Chondrocyte (in vitro differentiated cells): ENCODE measurements at regions not wholly inside any gene's neighbourhood (a gene's known extent, or its start where the extent isn't known, plus 50 kb on each side); places are given as distances from the start of the nearest gene placed in this dataset.

Experiments
- DNase-seq: peaks from one replicate; pipeline ENCODE4 v3.0.0; 2021; ENCODE audit warnings: mixed read lengths, low spot score
- H3K27ac Mint-ChIP-seq: one replicate; pipeline ENCODE4 v1.8.0; 2021; ENCODE audit warnings: mild to moderate bottlenecking, moderate library complexity, mixed read lengths; ENCODE audit not compliant: unreplicated experiment
- H3K27me3 Mint-ChIP-seq: 2 replicates; pipeline ENCODE4 v1.8.0; 2021; ENCODE audit warnings: low read depth, mixed read lengths
- H3K36me3 Mint-ChIP-seq: 2 replicates; pipeline ENCODE4 v1.8.0; 2021; ENCODE audit warnings: low read depth, mixed read lengths
- H3K4me1 Mint-ChIP-seq: 2 replicates; pipeline ENCODE4 v1.8.0; 2021; ENCODE audit warnings: low read depth, mild to moderate bottlenecking, mixed read lengths
- H3K4me3 Mint-ChIP-seq: one replicate; pipeline ENCODE4 v1.8.0; 2021; ENCODE audit warnings: mild to moderate bottlenecking, moderate library complexity, mixed read lengths; ENCODE audit not compliant: unreplicated experiment
- H3K9me3 Mint-ChIP-seq: 2 replicates; pipeline ENCODE4 v1.8.0; 2021; ENCODE audit warnings: low read depth, mixed read lengths
- TF ChIP-seq, protein P1 (sequence below): fragments of 200-600 bp; sonication (generic); IDR thresholded peaks from 2 replicates; pipeline ENCODE4 v1.5.0; 2021; ENCODE audit warnings: antibody characterized with exemption, mild to moderate bottlenecking, moderate library complexity

DNA sequence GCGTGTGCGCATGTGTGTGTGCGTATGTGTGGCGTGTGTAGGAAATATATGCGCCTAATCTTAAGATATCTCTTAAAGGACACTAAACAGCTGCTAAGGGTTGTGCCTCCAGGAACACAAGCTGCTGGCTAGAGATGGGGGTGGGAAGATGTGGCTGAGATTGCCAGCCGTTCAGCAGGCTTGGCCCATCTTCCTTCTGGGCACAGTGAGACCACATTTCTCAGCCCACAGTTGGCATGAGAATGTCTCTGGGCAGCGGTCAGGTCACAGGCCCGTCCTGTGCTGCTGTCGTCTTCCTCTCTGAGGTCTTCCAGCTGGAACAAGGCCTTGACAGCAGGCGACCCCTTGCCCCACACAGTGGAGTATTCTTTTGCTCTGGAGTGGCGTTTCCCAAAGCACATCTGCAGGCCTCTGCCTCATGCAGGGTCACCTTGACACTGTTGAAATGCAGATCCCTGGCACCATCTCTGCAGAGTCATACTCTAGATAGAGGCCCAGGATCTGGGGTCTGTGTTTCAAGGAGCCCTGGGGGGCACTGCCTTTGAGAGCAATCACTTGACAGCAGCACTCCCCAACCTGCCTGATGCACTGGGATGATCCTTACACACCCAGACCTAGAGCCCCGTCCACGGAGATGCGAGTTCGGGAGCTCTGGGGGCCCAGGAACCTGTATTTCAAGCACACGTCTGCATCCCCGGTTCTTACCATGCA, 335.5 kb upstream of the SFSWAP start:
- H3K27ac Mint-ChIP-seq: no peak overlapping the region
- no peaks in the 10 kb centered on the region for H3K9me3 Mint-ChIP-seq
- DNase-seq: no peak
- TF ChIP-seq, protein P1, sequence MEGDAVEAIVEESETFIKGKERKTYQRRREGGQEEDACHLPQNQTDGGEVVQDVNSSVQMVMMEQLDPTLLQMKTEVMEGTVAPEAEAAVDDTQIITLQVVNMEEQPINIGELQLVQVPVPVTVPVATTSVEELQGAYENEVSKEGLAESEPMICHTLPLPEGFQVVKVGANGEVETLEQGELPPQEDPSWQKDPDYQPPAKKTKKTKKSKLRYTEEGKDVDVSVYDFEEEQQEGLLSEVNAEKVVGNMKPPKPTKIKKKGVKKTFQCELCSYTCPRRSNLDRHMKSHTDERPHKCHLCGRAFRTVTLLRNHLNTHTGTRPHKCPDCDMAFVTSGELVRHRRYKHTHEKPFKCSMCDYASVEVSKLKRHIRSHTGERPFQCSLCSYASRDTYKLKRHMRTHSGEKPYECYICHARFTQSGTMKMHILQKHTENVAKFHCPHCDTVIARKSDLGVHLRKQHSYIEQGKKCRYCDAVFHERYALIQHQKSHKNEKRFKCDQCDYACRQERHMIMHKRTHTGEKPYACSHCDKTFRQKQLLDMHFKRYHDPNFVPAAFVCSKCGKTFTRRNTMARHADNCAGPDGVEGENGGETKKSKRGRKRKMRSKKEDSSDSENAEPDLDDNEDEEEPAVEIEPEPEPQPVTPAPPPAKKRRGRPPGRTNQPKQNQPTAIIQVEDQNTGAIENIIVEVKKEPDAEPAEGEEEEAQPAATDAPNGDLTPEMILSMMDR: no peak
- H3K4me1 Mint-ChIP-seq: no peaks in the 10 kb centered on the region
- no peaks in the 10 kb centered on the region for H3K36me3 Mint-ChIP-seq
- no peak overlapping the region for H3K4me3 Mint-ChIP-seq
- H3K27me3 Mint-ChIP-seq: peaks cover 10% of the 10 kb centered on the region

DNA sequence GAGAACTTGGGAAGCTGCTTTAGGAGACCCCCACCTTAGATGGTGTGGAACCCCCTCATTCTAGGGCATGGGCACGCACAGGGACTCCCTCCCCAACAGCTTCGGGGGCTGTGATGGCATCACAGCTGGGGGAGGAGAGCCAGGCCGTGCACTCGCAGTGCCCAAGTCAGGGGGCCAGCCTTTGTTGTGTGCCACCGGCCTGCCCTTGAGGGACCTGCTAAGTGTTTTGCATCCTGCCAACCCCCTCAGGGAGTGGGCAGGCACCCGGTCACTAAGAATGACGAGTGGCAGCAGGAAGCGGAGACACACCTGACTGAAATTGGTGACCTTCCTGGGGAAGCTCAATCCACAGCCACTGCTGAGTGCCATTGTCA, 334.9 kb upstream of the SFSWAP start:
- TF ChIP-seq, protein P1: no peak
- DNase-seq: peak; percentile 60
- H3K4me1 Mint-ChIP-seq: no peaks in the 10 kb centered on the region
- H3K4me3 Mint-ChIP-seq: no peak overlapping the region
- H3K27me3 Mint-ChIP-seq: peaks cover 15% of the 10 kb centered on the region
- H3K27ac Mint-ChIP-seq: no peak overlapping the region
- H3K36me3 Mint-ChIP-seq: no peaks in the 10 kb centered on the region
- no peaks in the 10 kb centered on the region for H3K9me3 Mint-ChIP-seq

DNA sequence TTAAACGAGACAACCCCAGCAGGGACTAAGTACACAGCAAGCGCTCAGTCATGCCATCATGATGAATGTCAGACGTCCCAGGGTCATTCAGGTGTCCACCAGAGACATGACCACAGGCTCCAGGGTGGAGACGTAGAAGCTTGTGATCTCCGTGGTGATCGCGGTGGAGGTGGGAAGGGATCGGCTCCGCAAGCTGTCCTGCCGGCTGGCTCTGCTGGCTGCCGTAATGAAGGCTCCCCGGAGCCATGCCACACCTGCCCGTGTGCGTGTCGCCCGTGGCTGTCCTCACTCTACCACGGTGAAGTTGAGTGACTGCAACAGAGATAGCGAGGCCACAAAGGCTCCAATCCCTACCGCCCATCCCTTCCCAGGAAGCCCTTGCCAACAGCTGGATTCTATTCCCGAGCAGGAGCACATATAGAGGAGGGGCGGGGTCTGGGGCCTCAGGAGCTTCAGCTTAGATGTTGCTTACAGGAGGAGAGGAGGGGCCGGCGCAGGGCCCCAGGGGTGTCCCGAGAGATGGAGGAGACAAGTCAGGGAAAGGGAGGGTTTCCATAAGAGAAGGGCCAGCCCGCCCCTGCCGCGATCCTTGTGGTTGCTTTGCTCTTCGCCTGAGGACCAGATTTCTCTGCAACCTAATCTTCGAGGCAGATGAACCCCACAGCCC, 332.6 kb upstream of the SFSWAP start:
- Mint-ChIP-seq H3K27me3 (peaks cover 19% of the 10 kb centered on the region), H3K9me3 (no peaks in the 10 kb centered on the region), H3K36me3 (no peaks in the 10 kb centered on the region), H3K4me3 (no peak overlapping the region), H3K4me1 (no peaks in the 10 kb centered on the region), H3K27ac (no peak overlapping the region)
- peak; percentile 83 for DNase-seq
- TF ChIP-seq, protein P1: no peak

DNA sequence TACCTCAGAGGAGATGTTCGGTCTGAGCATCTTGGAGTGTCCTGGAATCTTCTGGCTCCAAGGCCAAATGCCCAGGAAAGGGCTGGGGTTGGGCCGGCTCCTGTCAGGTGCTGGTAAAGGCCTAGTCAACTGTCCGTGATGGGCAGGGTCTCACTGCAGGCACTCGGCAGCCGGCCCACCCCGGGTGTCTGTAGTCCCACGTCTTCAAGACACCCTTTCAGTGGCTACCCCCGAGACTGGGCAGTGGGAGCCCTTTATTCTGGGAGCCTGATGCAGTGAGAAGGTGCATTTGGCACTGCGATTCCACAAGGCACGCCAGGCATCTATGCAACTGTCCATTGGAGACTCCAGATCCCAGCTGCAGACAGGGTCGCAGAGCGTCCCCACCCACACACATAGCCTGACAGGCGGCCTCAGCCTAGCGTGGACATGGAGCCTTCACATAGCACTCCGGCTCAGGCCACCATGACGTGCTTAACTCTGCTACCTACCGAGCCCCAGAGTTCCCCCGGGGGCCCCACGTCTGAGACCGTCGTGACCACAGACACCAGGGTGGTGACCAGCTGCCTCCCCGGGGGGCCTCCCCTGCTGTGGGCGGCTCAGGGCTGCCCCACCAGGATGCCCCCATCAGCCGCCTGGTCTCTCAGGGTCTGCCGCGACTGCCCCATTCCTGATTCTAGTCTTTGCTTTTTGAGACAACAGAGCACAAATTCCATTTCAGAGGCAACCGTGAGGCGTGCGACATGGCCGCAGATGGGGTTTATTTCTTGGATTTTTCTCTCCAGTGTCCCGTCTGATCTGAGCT, 331.8 kb upstream of the SFSWAP start:
- no peaks in the 10 kb centered on the region for H3K4me1 Mint-ChIP-seq
- H3K27ac Mint-ChIP-seq: no peak overlapping the region
- no peaks in the 10 kb centered on the region for H3K36me3 Mint-ChIP-seq
- TF ChIP-seq, protein P1: no peak
- DNase-seq: peak; percentile 85
- H3K27me3 Mint-ChIP-seq: peaks cover 26% of the 10 kb centered on the region
- H3K9me3 Mint-ChIP-seq: no peaks in the 10 kb centered on the region
- H3K4me3 Mint-ChIP-seq: no peak overlapping the region

DNA sequence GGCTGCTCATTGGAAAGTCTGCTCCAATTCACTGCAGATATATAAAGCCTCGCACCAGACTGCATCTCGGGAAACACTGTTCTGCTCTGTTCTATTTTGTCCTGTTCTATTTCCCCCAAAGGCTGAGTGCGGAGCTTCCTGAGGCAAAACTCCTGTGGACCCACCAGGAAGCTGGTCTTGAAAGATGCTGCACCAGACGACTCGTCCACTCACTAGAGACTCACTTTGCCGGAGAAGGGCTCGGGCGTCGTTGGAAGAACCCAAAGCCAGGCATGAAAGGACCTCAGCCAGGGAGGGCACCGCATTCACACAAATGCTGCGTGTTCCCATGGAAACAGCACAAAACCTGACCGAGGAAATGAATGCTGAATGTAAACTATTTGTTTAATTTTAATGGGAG, 331.2 kb upstream of the SFSWAP start:
- Mint-ChIP-seq H3K9me3 (no peaks in the 10 kb centered on the region), H3K36me3 (no peaks in the 10 kb centered on the region), H3K4me3 (no peak overlapping the region), H3K27ac (no peak overlapping the region), H3K27me3 (peaks cover 33% of the 10 kb centered on the region), H3K4me1 (no peaks in the 10 kb centered on the region)
- no peak for DNase-seq
- TF ChIP-seq, protein P1: no peak
